Chondrocyte (in vitro differentiated cells): ENCODE measurements at regions not wholly inside any gene's neighbourhood (a gene's known extent, or its start where the extent isn't known, plus 50 kb on each side); places are given as distances from the start of the nearest gene placed in this dataset.

Experiments used
- DNase-seq: peaks from one replicate; pipeline ENCODE4 v3.0.0; 2021; ENCODE audit warnings: mixed read lengths, low spot score
- H3K27ac Mint-ChIP-seq: one replicate; pipeline ENCODE4 v1.8.0; 2021; ENCODE audit warnings: mild to moderate bottlenecking, moderate library complexity, mixed read lengths; ENCODE audit not compliant: unreplicated experiment
- H3K27me3 Mint-ChIP-seq: 2 replicates; pipeline ENCODE4 v1.8.0; 2021; ENCODE audit warnings: low read depth, mixed read lengths
- H3K36me3 Mint-ChIP-seq: 2 replicates; pipeline ENCODE4 v1.8.0; 2021; ENCODE audit warnings: low read depth, mixed read lengths
- H3K4me1 Mint-ChIP-seq: 2 replicates; pipeline ENCODE4 v1.8.0; 2021; ENCODE audit warnings: low read depth, mild to moderate bottlenecking, mixed read lengths
- H3K4me3 Mint-ChIP-seq: one replicate; pipeline ENCODE4 v1.8.0; 2021; ENCODE audit warnings: mild to moderate bottlenecking, moderate library complexity, mixed read lengths; ENCODE audit not compliant: unreplicated experiment
- H3K9me3 Mint-ChIP-seq: 2 replicates; pipeline ENCODE4 v1.8.0; 2021; ENCODE audit warnings: low read depth, mixed read lengths
- TF ChIP-seq, protein P1 (sequence below): fragments of 200-600 bp; sonication (generic); IDR thresholded peaks from 2 replicates; pipeline ENCODE4 v1.5.0; 2021; ENCODE audit warnings: antibody characterized with exemption, mild to moderate bottlenecking, moderate library complexity

DNA sequence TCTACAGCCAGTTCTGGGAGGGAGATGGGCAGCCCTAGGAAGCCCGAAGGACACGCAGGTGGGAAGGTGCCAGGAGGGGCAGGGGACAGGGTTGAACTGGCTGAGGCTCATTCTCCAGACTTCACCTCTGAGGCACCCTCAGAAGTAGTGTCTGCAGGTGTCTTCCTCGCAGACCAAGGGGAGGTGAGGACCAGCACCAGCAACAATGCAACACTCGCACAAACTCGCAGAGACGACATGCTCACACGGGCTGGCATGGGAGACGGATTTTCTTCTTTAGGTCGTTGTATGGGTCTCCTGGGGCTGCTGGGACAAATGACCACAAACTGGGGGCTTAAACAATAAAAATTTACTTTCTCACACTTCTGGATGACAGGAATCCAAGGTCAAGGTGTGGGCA lies 132.2 kb upstream of the FOXF1 start:
- Mint-ChIP-seq H3K27me3 (peaks cover 41% of the 10 kb centered on the region), H3K9me3 (peaks cover 13% of the 10 kb centered on the region), H3K4me1 (no peaks in the 10 kb centered on the region), H3K4me3 (no peak overlapping the region), H3K36me3 (no peaks in the 10 kb centered on the region), H3K27ac (no peak overlapping the region)
- no peak for DNase-seq
- TF ChIP-seq, protein P1, sequence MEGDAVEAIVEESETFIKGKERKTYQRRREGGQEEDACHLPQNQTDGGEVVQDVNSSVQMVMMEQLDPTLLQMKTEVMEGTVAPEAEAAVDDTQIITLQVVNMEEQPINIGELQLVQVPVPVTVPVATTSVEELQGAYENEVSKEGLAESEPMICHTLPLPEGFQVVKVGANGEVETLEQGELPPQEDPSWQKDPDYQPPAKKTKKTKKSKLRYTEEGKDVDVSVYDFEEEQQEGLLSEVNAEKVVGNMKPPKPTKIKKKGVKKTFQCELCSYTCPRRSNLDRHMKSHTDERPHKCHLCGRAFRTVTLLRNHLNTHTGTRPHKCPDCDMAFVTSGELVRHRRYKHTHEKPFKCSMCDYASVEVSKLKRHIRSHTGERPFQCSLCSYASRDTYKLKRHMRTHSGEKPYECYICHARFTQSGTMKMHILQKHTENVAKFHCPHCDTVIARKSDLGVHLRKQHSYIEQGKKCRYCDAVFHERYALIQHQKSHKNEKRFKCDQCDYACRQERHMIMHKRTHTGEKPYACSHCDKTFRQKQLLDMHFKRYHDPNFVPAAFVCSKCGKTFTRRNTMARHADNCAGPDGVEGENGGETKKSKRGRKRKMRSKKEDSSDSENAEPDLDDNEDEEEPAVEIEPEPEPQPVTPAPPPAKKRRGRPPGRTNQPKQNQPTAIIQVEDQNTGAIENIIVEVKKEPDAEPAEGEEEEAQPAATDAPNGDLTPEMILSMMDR: no peak

DNA sequence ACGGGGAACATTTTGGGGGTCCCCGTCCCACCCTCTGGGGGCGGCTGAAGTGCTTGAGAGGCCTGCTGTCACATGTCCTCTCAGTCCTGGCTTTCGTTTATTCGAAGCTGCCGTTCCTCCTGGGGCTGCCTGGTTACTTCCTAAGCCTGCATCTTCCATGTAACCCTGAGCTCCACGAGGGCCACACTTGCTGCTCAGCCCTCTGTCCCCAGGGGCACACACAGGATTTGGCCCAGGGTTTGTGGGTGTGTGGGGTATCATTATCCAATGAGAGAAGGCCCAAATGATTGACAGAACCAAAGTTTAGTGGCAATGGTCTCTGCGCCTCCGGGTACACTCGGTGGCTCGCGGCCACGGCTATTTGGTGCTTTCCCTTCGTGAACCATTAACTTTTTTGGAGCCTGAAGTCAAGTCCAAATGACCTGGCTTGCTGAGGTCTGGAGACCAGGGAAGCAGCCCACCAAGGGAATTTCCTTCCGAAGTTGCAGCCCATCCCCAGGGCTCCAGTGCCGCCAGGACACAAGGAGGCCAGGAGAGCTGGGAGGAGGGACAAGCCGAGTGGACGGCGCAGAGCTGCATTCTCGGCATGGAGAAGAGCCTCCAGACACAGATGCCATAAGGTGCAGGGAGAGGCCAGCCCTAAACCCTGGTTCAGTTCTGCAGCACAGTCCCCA lies 131.4 kb upstream of the FOXF1 start:
- DNase-seq: no peak
- TF ChIP-seq, protein P1: no peak
- H3K4me3 Mint-ChIP-seq: no peak overlapping the region
- H3K27me3 Mint-ChIP-seq: peaks cover 44% of the 10 kb centered on the region
- H3K4me1 Mint-ChIP-seq: no peaks in the 10 kb centered on the region
- H3K27ac Mint-ChIP-seq: no peak overlapping the region
- H3K9me3 Mint-ChIP-seq: peaks cover 13% of the 10 kb centered on the region
- H3K36me3 Mint-ChIP-seq: no peaks in the 10 kb centered on the region

DNA sequence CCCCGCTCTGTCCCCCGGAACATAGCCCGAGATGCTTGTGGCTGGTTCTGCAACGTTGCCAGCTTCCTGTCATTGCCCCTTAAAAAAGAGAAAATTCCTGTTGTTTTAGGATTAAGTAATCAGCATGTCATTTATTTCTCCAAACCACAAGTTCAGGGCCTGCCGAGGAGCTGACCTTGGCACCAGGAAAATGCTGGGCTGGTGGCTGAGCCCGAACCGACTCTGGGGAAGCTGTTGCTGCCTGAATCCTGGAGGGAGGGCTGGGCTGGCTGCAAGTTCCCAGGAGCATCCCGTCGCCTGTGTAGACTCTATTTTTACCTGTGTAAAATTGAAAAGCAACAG lies 130.9 kb upstream of the FOXF1 start:
- peaks cover 44% of the 10 kb centered on the region for H3K27me3 Mint-ChIP-seq
- H3K27ac Mint-ChIP-seq: no peak overlapping the region
- H3K9me3 Mint-ChIP-seq: peaks cover 8% of the 10 kb centered on the region
- TF ChIP-seq, protein P1: no peak
- no peaks in the 10 kb centered on the region for H3K36me3 Mint-ChIP-seq
- H3K4me1 Mint-ChIP-seq: no peaks in the 10 kb centered on the region
- no peak overlapping the region for H3K4me3 Mint-ChIP-seq
- DNase-seq: no peak

DNA sequence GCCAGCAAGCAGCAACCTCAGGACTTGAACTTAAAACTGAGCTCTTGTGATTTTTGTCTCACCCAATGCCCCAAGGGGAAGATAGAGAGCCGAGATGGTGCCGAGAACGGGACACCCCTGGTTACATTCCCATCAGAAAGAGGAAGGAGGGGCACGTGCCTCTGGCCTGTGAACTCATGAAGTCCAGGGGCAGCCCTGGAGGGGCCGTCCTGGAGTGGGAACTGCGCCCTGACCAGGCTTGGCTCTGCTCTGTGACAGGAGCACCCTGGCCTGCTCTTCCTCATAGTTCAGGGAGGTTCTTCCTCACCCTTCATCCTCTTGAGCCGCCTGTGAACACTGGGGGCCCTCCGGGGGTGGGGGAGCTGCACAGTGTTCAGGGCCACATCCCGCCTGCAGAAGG lies 130.3 kb upstream of the FOXF1 start:
- TF ChIP-seq, protein P1: no peak
- Mint-ChIP-seq H3K4me3 (no peak overlapping the region), H3K36me3 (no peaks in the 10 kb centered on the region), H3K27me3 (peaks cover 44% of the 10 kb centered on the region), H3K4me1 (no peaks in the 10 kb centered on the region), H3K9me3 (peaks cover 4% of the 10 kb centered on the region), H3K27ac (no peak overlapping the region)
- no peak for DNase-seq

DNA sequence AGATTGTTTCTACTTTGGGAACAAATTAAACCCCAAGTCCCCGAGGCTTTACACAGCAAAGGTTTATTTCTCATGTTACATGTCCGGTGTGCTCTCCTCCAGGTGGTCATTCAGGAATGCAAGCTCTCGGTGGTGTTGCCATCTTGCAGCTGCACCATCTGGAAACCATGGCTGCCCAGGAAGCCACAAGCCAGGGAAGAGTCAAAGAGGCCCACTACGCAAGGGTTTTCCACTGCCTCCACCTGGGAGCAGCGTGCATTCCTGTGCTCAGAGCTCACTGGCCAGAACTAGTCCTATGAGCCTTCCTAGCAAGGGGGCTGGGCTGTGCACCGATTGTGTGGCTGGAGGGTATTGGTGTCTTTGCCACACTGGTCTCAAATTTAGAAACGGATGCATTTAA lies 128.8 kb upstream of the FOXF1 start:
- no peak for DNase-seq
- Mint-ChIP-seq H3K9me3 (no peaks in the 10 kb centered on the region), H3K4me3 (no peak overlapping the region), H3K27me3 (peaks cover 36% of the 10 kb centered on the region), H3K36me3 (no peaks in the 10 kb centered on the region), H3K27ac (no peak overlapping the region), H3K4me1 (no peaks in the 10 kb centered on the region)
- TF ChIP-seq, protein P1: no peak
